ENCODE measurements at regions not wholly inside any gene's neighbourhood (a gene's known extent, or its start where the extent isn't known, plus 50 kb on each side); places are given as distances from the start of the nearest gene placed in this dataset.
"Not testable (repeated sequence)": the region's sequence is repeated elsewhere in the genome, so short reads cannot be mapped to it uniquely, and the experiment has no call there.

GRCh38 chr1:146641534-146641933 is 296.6 kb upstream of the NBPF12 start:
- not testable (repeated sequence) for DNase-seq

GRCh38 chr1:146640671-146641070 is 297.5 kb upstream of the NBPF12 start:
- not testable (repeated sequence) for DNase-seq

GRCh38 chr1:146630302-146630701 is 307.8 kb upstream of the NBPF12 start:
- DNase-seq = not testable (repeated sequence)

GRCh38 chr1:146618582-146618981 is 319.5 kb upstream of the NBPF12 start:
- not testable (repeated sequence) for DNase-seq

GRCh38 chr1:146604681-146605080 is 333.4 kb upstream of the NBPF12 start:
- DNase-seq = not testable (repeated sequence)

- DNase-seq = not testable (repeated sequence)
Measured at GRCh38 chr1:146600720-146601307, 337.3 kb upstream of the NBPF12 start.

GRCh38 chr1:146599906-146600305 is 338.2 kb upstream of the NBPF12 start:
- not testable (repeated sequence) for DNase-seq

- not testable (repeated sequence) for DNase-seq
Measured at GRCh38 chr1:146581229-146581628, 352.4 kb upstream of the NOTCH2NLA start.

GRCh38 chr1:146567541-146567940 is 338.7 kb upstream of the NOTCH2NLA start:
- DNase-seq = not testable (repeated sequence)

- not testable (repeated sequence) for DNase-seq
Measured at GRCh38 chr1:146558032-146558431, 329.2 kb upstream of the NOTCH2NLA start.

- not testable (repeated sequence) for DNase-seq
Measured at GRCh38 chr1:146556405-146556804, 327.6 kb upstream of the NOTCH2NLA start.

- not testable (repeated sequence) for DNase-seq
Measured at GRCh38 chr1:146552414-146552813, 323.6 kb upstream of the NOTCH2NLA start.

GRCh38 chr1:146548684-146549083 is 319.9 kb upstream of the NOTCH2NLA start:
- not testable (repeated sequence) for DNase-seq

GRCh38 chr1:146546189-146546588 is 317.4 kb upstream of the NOTCH2NLA start:
- DNase-seq = not testable (repeated sequence)

- not testable (repeated sequence) for DNase-seq
Measured at GRCh38 chr1:146537775-146538373, 309.1 kb upstream of the NOTCH2NLA start.

GRCh38 chr1:146536028-146536427 is 307.2 kb upstream of the NOTCH2NLA start:
- DNase-seq = not testable (repeated sequence)

GRCh38 chr1:146535575-146535974 is 306.8 kb upstream of the NOTCH2NLA start:
- DNase-seq = not testable (repeated sequence)

- DNase-seq = not testable (repeated sequence)
Measured at GRCh38 chr1:146530958-146531357, 302.1 kb upstream of the NOTCH2NLA start.

GRCh38 chr1:146522812-146523211 is 294.0 kb upstream of the NOTCH2NLA start:
- DNase-seq = not testable (repeated sequence)

- DNase-seq = not testable (repeated sequence)
Measured at GRCh38 chr1:146522345-146522744, 293.5 kb upstream of the NOTCH2NLA start.

GRCh38 chr1:146521804-146522203 is 293.0 kb upstream of the NOTCH2NLA start:
- not testable (repeated sequence) for DNase-seq

GRCh38 chr1:146513754-146514153 is 284.9 kb upstream of the NOTCH2NLA start:
- DNase-seq = not testable (repeated sequence)

Data from anterior cingulate cortex (tissue), 58 donors.